ENCODE measurements at regions not wholly inside any gene's neighbourhood (a gene's known extent, or its start where the extent isn't known, plus 50 kb on each side); places are given as distances from the start of the nearest gene placed in this dataset.

DNA sequence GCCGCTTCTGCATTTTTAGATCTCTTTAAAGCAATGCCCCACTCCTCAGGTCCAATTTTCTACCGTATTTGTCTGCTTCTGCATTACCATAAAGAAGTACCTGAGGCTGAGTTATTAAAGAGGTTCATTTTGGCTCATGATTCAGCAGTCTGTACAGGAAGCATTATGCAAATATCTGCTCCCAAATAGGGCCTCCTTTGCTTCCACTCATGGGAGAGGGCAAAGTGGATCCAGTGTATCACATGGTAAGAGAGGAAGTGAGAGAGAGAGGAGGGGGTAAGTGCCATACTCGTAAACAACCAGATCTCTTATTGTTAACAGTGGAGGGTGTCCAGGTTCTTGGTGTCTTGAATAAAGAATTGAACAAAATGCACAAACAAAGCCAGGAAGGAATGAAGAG lies 316.1 kb upstream of the SEL1L start:
- Histone ChIP-seq H3K79me2 (ENCODE audit: insufficient read depth, low read length) (no peaks in the 10 kb centered on the region), H4K20me1 (ENCODE audit: insufficient read depth, low read length) (no peaks in the 10 kb centered on the region), H3K9ac (ENCODE audit: insufficient read depth, low read length, poor library complexity, severe bottlenecking) (no peak overlapping the region), H3K27me3 (ENCODE audit: control insufficient read depth in 2 of 2, insufficient read depth in 2 of 2, low read length in 2 of 2) (no peaks in the 10 kb centered on the region), H3K4me2 (replicated peaks; ENCODE audit: extremely low read depth, low read length, poor library complexity, severe bottlenecking) (no peak overlapping the region), H3K4me3 (replicated peaks in 1 of 3; ENCODE audit: low read depth in 2 of 3, low read length in 3 of 3) (no peak overlapping the region), H2AFZ (ENCODE audit: insufficient read depth, low read depth, low read length, poor library complexity, severe bottlenecking) (no peak overlapping the region), H3K9me3 (replicated peaks in 1 of 2; ENCODE audit: control insufficient read depth in 1 of 2, insufficient read depth in 1 of 2, low read length in 2 of 2) (peaks cover 10 to 14% of the 10 kb centered on the region in 2 donors), H3K36me3 (replicated peaks in 1 of 2; ENCODE audit: control insufficient read depth in 1 of 2, insufficient read depth in 2 of 2, low read length in 2 of 2) (no peaks in the 10 kb centered on the region), H3K4me1 (ENCODE audit: control insufficient read depth in 1 of 2, insufficient read depth in 2 of 2, low read length in 2 of 2) (no peaks in the 10 kb centered on the region), H3K27ac (ENCODE audit: low read depth in 1 of 2, low read length in 2 of 2) (no peak overlapping the region)
- no peak for DNase-seq
- Mint-ChIP-seq H3K27me3 (ENCODE audit: low read depth in 3 of 3) (no peaks in the 10 kb centered on the region), H3K4me3 (no peak overlapping the region), H3K36me3 (no peaks in the 10 kb centered on the region), H3K27ac (no peak overlapping the region), H3K9me3 (peaks cover 5 to 38% (median 20%) of the 10 kb centered on the region in 7 donors), H3K4me1 (peaks cover 5% of the 10 kb centered on the region)
- WGBS (ENCODE audit: insufficient coverage): no CpG with 5 or more reads among the region's 3 CpGs
- intact Hi-C loops (cut with micrococcal nuclease): no loop called here
- TF ChIP-seq, protein P1, sequence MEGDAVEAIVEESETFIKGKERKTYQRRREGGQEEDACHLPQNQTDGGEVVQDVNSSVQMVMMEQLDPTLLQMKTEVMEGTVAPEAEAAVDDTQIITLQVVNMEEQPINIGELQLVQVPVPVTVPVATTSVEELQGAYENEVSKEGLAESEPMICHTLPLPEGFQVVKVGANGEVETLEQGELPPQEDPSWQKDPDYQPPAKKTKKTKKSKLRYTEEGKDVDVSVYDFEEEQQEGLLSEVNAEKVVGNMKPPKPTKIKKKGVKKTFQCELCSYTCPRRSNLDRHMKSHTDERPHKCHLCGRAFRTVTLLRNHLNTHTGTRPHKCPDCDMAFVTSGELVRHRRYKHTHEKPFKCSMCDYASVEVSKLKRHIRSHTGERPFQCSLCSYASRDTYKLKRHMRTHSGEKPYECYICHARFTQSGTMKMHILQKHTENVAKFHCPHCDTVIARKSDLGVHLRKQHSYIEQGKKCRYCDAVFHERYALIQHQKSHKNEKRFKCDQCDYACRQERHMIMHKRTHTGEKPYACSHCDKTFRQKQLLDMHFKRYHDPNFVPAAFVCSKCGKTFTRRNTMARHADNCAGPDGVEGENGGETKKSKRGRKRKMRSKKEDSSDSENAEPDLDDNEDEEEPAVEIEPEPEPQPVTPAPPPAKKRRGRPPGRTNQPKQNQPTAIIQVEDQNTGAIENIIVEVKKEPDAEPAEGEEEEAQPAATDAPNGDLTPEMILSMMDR (IDR thresholded peaks at IDR 0.05): no peak

- Histone ChIP-seq H3K9ac (ENCODE audit: insufficient read depth, low read length, poor library complexity, severe bottlenecking) (no peak overlapping the region), H4K20me1 (ENCODE audit: insufficient read depth, low read length) (no peaks in the 10 kb centered on the region)
- peaks cover 14 to 44% (median 41%) of the 10 kb centered on the region in 7 donors for H3K9me3 Mint-ChIP-seq
These were observed 321.4 kb upstream of the SEL1L start for GRCh38 chr14:81855007-81855406.

More at GRCh38 chr14:81855007-81855406, 321.4 kb upstream of the SEL1L start:
- no peak overlapping the region for H3K4me2 ChIP-seq (replicated peaks; ENCODE audit: extremely low read depth, low read length, poor library complexity, severe bottlenecking)
- WGBS (ENCODE audit: insufficient coverage): 100% methylated on average over 1 of the region's 2 CpGs
- intact Hi-C loops (cut with micrococcal nuclease): no loop called here
- H3K36me3 ChIP-seq (replicated peaks in 1 of 2; ENCODE audit: control insufficient read depth in 1 of 2, insufficient read depth in 2 of 2, low read length in 2 of 2): no peaks in the 10 kb centered on the region
- TF ChIP-seq, protein P1 (IDR thresholded peaks at IDR 0.05): no peak
- H2AFZ ChIP-seq (ENCODE audit: insufficient read depth, low read depth, low read length, poor library complexity, severe bottlenecking): no peak overlapping the region
- DNase-seq: no peak
- H3K27ac Mint-ChIP-seq: no peak overlapping the region
- no peaks in the 10 kb centered on the region for H3K4me1 Mint-ChIP-seq
- no peaks in the 10 kb centered on the region for H3K79me2 ChIP-seq (ENCODE audit: insufficient read depth, low read length)
- H3K4me3 ChIP-seq (replicated peaks in 1 of 3; ENCODE audit: low read depth in 2 of 3, low read length in 3 of 3): no peak overlapping the region
- H3K27me3 Mint-ChIP-seq (ENCODE audit: low read depth in 3 of 3): peaks cover 0 to 1% (median 1%) of the 10 kb centered on the region in 3 donors
- no peaks in the 10 kb centered on the region for H3K4me1 ChIP-seq (ENCODE audit: control insufficient read depth in 1 of 2, insufficient read depth in 2 of 2, low read length in 2 of 2)
- H3K27ac ChIP-seq (ENCODE audit: low read depth in 1 of 2, low read length in 2 of 2): no peak overlapping the region
- H3K9me3 ChIP-seq (replicated peaks in 1 of 2; ENCODE audit: control insufficient read depth in 1 of 2, insufficient read depth in 1 of 2, low read length in 2 of 2): peaks cover 36 to 49% of the 10 kb centered on the region in 2 donors
- no peaks in the 10 kb centered on the region for H3K27me3 ChIP-seq (ENCODE audit: control insufficient read depth in 2 of 2, insufficient read depth in 2 of 2, low read length in 2 of 2)
- H3K36me3 Mint-ChIP-seq: no peaks in the 10 kb centered on the region
- H3K4me3 Mint-ChIP-seq: no peak overlapping the region

Data from CD14-positive monocyte (primary cell).